ENCODE measurements at regions not wholly inside any gene's neighbourhood (a gene's known extent, or its start where the extent isn't known, plus 50 kb on each side); places are given as distances from the start of the nearest gene placed in this dataset.

DNA sequence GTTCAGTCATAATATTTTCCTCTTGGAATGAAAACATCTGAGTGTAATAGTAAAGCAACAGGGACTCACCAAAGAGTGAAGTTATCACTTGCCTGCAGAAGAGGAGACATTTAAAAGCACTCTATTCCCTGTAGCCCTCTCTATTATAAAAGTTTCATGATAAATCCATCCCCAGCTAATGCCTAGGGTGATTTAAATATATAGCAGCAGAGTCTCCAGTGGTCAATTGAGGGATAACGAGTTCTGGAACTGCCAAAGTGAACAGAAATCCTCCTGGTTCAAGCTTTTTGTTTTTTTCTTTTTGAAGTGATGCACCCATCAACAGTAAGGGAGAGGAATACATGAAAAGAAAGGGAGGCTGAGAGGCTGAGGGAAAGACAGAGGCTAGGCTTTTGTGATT is 87.3 kb downstream of the EVX1 start:
- H3K36me3 ChIP-seq, result no peaks in the 10 kb centered on the region
- TF ChIP-seq EP300 (IDR thresholded peaks at IDR 0.05) (no peak), POLR2A (IDR thresholded peaks at IDR 0.05) (no peak)
- TF ChIP-seq, protein P1, sequence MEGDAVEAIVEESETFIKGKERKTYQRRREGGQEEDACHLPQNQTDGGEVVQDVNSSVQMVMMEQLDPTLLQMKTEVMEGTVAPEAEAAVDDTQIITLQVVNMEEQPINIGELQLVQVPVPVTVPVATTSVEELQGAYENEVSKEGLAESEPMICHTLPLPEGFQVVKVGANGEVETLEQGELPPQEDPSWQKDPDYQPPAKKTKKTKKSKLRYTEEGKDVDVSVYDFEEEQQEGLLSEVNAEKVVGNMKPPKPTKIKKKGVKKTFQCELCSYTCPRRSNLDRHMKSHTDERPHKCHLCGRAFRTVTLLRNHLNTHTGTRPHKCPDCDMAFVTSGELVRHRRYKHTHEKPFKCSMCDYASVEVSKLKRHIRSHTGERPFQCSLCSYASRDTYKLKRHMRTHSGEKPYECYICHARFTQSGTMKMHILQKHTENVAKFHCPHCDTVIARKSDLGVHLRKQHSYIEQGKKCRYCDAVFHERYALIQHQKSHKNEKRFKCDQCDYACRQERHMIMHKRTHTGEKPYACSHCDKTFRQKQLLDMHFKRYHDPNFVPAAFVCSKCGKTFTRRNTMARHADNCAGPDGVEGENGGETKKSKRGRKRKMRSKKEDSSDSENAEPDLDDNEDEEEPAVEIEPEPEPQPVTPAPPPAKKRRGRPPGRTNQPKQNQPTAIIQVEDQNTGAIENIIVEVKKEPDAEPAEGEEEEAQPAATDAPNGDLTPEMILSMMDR (IDR thresholded peaks at IDR 0.05), result no peak
- WGBS, 2 donors, result 24 to 29% methylated on average over 1 of the region's 1 CpG
- H3K27ac ChIP-seq, result no peak overlapping the region
- H3K4me3 ChIP-seq, result no peak overlapping the region
- no peak for DNase-seq (ENCODE audit: low spot score in 2 of 2)
- H3K27me3 ChIP-seq, result no peaks in the 10 kb centered on the region
- no peaks in the 10 kb centered on the region for H3K4me1 ChIP-seq
- peaks cover 0 to 35% (median 2%) of the 10 kb centered on the region in 4 donors for H3K9me3 ChIP-seq

DNA sequence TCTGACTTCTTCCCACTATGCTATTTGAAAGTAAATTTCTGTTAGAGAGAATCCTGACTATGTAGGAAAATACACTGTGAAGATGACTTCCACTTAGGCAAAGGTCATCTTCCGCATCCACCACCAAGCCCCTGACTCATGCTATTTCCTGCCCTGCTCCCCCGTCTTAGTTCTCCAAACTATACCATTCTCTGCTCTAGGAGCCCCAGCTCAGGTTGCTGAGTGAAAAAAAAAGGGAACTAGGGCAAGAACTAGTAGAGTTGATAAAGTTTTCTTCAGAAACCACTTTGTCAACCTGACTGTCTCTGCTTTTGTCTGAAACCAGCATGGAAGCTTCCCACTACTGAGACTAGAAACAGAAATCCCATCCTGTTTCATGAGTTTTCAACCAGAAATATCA is 96.9 kb downstream of the EVX1 start:
- 77 to 81% methylated on average over 2 of the region's 2 CpGs for WGBS, 2 donors
- DNase-seq (ENCODE audit: low spot score in 2 of 2), result no peak
- H3K27ac ChIP-seq, result no peak overlapping the region
- H3K36me3 ChIP-seq, result no peaks in the 10 kb centered on the region
- no peaks in the 10 kb centered on the region for H3K27me3 ChIP-seq
- H3K4me1 ChIP-seq, result no peaks in the 10 kb centered on the region
- H3K4me3 ChIP-seq, result no peak overlapping the region
- H3K9me3 ChIP-seq, result no peaks in the 10 kb centered on the region
- TF ChIP-seq EP300 (IDR thresholded peaks at IDR 0.05), result no peak
- TF ChIP-seq POLR2A (IDR thresholded peaks at IDR 0.05), result no peak
- TF ChIP-seq, protein P1 (IDR thresholded peaks at IDR 0.05), result no peak

DNA sequence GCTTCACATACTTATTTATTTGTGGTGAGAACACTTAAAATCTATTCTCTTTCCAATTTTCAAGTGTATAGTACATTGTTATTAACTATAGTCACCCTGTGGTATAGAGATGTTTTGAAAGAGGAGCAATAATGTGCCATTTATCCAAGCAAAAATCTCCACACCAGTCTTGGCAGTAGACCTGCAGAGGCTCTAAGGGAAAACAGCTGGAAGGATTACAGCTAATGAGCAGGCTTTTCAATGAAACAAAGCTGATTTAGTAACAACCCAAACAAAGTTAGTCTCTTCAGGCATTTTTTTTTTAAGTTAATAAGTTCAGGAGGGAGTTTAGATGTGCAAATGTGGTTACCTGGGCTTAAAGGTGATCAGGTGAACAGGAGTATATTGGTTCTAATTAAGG is 101.9 kb downstream of the EVX1 start:
- TF ChIP-seq POLR2A (IDR thresholded peaks at IDR 0.05) (no peak), EP300 (IDR thresholded peaks at IDR 0.05) (no peak)
- TF ChIP-seq, protein P1 (IDR thresholded peaks at IDR 0.05), result no peak
- no peak overlapping the region for H3K4me3 ChIP-seq
- H3K4me1 ChIP-seq, result peaks cover 0 to 7% (median 2%) of the 10 kb centered on the region in 4 donors
- no peaks in the 10 kb centered on the region for H3K27me3 ChIP-seq
- DNase-seq (ENCODE audit: low spot score in 2 of 2), result no peak
- no peak overlapping the region for H3K27ac ChIP-seq
- no peaks in the 10 kb centered on the region for H3K36me3 ChIP-seq
- no peaks in the 10 kb centered on the region for H3K9me3 ChIP-seq

DNA sequence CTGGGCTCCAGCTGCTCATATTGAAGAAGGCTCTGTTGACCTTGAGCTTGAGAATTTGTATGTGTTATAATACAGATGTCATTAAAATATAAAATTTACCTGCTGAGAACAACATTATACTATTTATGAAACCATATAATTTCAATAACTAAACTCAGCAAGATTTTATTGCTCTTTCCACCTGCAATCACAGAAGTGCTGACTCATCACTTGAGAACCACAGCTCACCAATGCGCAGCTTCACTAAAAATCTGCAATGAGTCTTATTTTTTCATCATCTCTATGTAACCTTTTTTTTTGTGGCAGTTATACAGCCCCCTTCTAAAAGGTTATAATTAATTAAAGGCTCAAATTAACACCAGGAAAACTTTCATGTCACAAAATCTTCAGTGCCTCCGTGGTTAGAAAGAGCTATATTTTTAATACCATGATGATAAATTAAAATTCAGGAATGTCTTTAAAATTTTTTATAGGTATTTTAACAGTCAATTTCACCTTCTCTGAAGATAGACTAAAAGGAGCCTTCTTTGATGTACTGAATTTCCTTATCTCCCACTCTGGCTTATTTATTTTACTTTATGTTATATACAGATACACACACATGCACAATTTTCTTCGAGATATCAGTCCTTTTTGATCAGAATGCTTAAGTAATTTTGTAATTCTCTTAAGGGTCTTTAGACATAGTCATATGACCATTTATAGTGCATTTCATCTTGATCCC is 102.7 kb downstream of the EVX1 start:
- H3K9me3 ChIP-seq, result no peaks in the 10 kb centered on the region
- no peak for DNase-seq (ENCODE audit: low spot score in 2 of 2)
- 80 to 90% methylated on average over 3 of the region's 3 CpGs for WGBS, 2 donors
- H3K4me1 ChIP-seq, result peaks cover 0 to 7% (median 2%) of the 10 kb centered on the region in 4 donors
- TF ChIP-seq EP300 (IDR thresholded peaks at IDR 0.05) (no peak), POLR2A (IDR thresholded peaks at IDR 0.05) (no peak)
- TF ChIP-seq, protein P1 (IDR thresholded peaks at IDR 0.05), result no peak
- no peaks in the 10 kb centered on the region for H3K36me3 ChIP-seq
- no peaks in the 10 kb centered on the region for H3K27me3 ChIP-seq
- no peak overlapping the region for H3K27ac ChIP-seq
- no peak overlapping the region for H3K4me3 ChIP-seq

DNA sequence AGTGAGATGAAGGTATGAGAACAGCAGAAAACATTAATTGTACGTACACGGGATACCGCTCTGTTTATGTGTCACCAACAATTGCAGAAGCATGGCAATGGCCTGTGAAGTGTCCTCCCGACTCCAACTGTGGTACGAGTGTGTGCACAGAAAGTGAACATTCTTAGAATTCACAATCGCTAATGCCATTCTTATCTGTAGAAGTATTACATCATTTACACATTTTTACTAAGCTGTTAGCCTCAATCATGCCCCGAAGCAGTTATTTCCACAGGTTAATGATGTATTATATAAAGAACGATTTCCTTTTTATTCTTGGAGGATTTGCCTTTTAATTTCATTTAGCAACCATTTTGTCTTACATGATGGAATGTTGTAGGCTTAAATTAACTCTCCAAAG is 103.4 kb downstream of the EVX1 start:
- H3K36me3 ChIP-seq, result no peaks in the 10 kb centered on the region
- 82 to 85% methylated on average over 8 of the region's 8 CpGs for WGBS, 2 donors
- no peak overlapping the region for H3K4me3 ChIP-seq

More for the DNA sequence above, 103.4 kb downstream of the EVX1 start:
- Histone ChIP-seq H3K27ac (no peak overlapping the region), H3K9me3 (no peaks in the 10 kb centered on the region), H3K27me3 (no peaks in the 10 kb centered on the region), H3K4me1 (peaks cover 0 to 7% (median 2%) of the 10 kb centered on the region in 4 donors)
- no peak for DNase-seq (ENCODE audit: low spot score in 2 of 2)
- no peak for TF ChIP-seq EP300 (IDR thresholded peaks at IDR 0.05)
- no peak for TF ChIP-seq POLR2A (IDR thresholded peaks at IDR 0.05)
- TF ChIP-seq, protein P1 (IDR thresholded peaks at IDR 0.05), result no peak
